GM12892 (cell line): ENCODE measurements at regions not wholly inside any gene's neighbourhood (a gene's known extent, or its start where the extent isn't known, plus 50 kb on each side); places are given as distances from the start of the nearest gene placed in this dataset.

Source experiments
- POLR2A ChIP-seq: IDR thresholded peaks from 2 replicates; pipeline ENCODE4 v1.6.1; 2011; ENCODE audit warnings: low read depth, low read length, control low read depth
- POLR2AphosphoS5 ChIP-seq: IDR thresholded peaks from 2 replicates; pipeline ENCODE4 v1.6.1; 2011; ENCODE audit warnings: low read depth, low read length, control low read depth

- TF ChIP-seq POLR2A = no peak
- TF ChIP-seq POLR2AphosphoS5 = no peak
Observed at GRCh38 chr9:30039712-30040111, 2344.7 kb upstream of the ACO1 start.
